Adrenal gland (tissue), 9 donors: ENCODE measurements at regions not wholly inside any gene's neighbourhood (a gene's known extent, or its start where the extent isn't known, plus 50 kb on each side); places are given as distances from the start of the nearest gene placed in this dataset.
A peak's percentile ranks its signal among the peaks of the same experiment; 100 is the strongest.
"Not testable (repeated sequence)": the region's sequence is repeated elsewhere in the genome, so short reads cannot be mapped to it uniquely, and the experiment has no call there.

ENCODE experiments used
- DNase-seq, 7 donors: peaks; one replicate each; pipeline ENCODE4 v3.0.0-alpha.2; 2019 to 2020
- H3K27ac ChIP-seq, 5 donors: fragments of 200-600 bp; sonication (generic) in 4 of 5; 1 replicate in 3 of 5; 2 replicates in 2 of 5; pipeline versions ENCODE4 v1.5.1 to v1.8.0; 2016 to 2020; ENCODE audit warnings: mild to moderate bottlenecking in 1 of 5
- H3K27me3 ChIP-seq: fragments of 200-600 bp; 2 replicates; pipeline ENCODE4 v1.8.0; 2021
- H3K36me3 ChIP-seq, 2 donors: fragments of 200-600 bp; replicated peaks in 1 of 2; 1 replicate in 1 of 2; 2 replicates in 1 of 2; pipeline versions ENCODE4 v1.5.1 to v1.8.0; 2018 to 2022
- H3K4me1 ChIP-seq, 2 donors: fragments of 200-600 bp; replicated peaks in 1 of 2; 1 replicate in 1 of 2; 2 replicates in 1 of 2; pipeline versions ENCODE4 v1.5.1 to v1.8.0; 2018 to 2021
- H3K4me3 ChIP-seq, 4 donors: fragments of 200-600 bp; sonication (generic) in 3 of 4; one replicate each; pipeline ENCODE4 v1.5.1; 2016 to 2018
- H3K9me3 ChIP-seq, 3 donors: fragments of 200-600 bp; sonication (generic) in 1 of 3; replicated peaks in 1 of 3; 1 replicate in 2 of 3; 2 replicates in 1 of 3; pipeline versions ENCODE4 v1.5.1 to v1.8.0; 2016 to 2021
- POLR2A ChIP-seq, 2 donors: fragments of 450-650 bp; IDR thresholded peaks; one replicate each; pipeline ENCODE4 v1.6.1; 2017; ENCODE audit warnings: antibody characterized with exemption in 2 of 2, mild to moderate bottlenecking in 2 of 2, moderate library complexity in 1 of 2
- WGBS, 4 donors: extraction: QIAGEN DNeasy Blood & Tissue Kit in 2 of 4; methylation state at CpG; one replicate each; pipeline versions ENCODE4 v1.1.5 to v1.1.7; 2013 to 2017; 5-methylcytosine and 5-hydroxymethylcytosine counted together
- intact Hi-C, 2 donors: fragments of 100-400 bp; cut with DNase I; formaldehyde crosslinking; loops; one replicate each; pipeline versions ENCODE4 v1.14.1 to v1.15.0; 2022 to 2023
- TF ChIP-seq, protein P1 (sequence below), 6 experiments: fragments of 450-650 bp in 4 of 6; fragments of 200-600 bp in 2 of 6; sonication (generic) in 1 of 6; IDR thresholded peaks; 1 replicate in 5 of 6; 2 replicates in 1 of 6; pipeline versions ENCODE4 v1.5.1 to v1.8.0; 2016 to 2021; ENCODE audit warnings: antibody characterized with exemption in 6 of 6, mild to moderate bottlenecking in 2 of 6, moderate library complexity in 1 of 6
- donor health status: healthy with polysubstance abuse.
- donor health status: Bipolar disorder and iron deficiency.
- donor health status: DM: yes; HTN: yes; CAD: no.
- donor health status: DM: no; HTN: no; CAD: no.
- donor health status: DM: no; HTN: no; CAD: no.

DNA sequence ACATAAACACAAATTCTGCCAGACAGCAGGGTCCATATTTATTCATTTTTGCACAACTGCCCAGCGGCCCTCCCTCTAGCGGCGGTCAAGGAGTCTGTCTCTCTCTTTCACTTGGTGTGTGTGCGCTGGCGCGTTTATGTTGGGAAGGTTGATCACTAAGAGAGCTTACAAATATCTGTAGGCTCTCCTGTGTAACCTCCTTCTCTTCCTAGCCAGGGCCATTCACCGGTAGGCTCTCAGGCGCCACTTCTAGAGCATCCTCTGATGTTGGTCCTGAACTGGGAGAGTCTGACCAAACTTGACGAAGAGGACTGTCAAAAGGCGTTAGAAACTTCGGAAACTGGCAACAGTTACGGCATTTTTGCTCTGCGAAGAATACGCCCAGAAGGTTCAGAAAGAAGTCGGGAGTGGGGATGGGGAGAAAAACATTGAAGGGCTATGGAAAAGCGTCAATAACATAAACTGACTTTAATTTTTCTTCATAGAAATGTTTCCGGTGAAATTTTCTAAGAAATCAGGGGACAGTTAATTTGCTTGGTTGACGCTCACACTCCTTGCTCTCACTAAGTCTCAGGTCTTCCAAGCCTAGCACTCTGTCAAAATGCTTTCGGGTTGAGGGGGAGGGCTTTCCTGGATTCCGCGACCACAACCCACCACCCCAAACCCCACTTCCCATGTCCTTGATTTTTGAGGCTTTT lies 731.1 kb downstream of the ZWINT start:
- Histone ChIP-seq H3K9me3 (no peaks in the 10 kb centered on the region), H3K4me3 (peak overlapping the region in 2 of 4 donors; percentile 21 to 39), H3K4me1 (no peaks in the 10 kb centered on the region), H3K27ac (peak overlapping the region; percentile 31 to 90 (median 84)), H3K36me3 (no peaks in the 10 kb centered on the region), H3K27me3 (no peaks in the 10 kb centered on the region)
- TF ChIP-seq POLR2A (IDR thresholded peaks at IDR 0.05), result peak in 1 of 2 donors; percentile 47
- TF ChIP-seq, protein P1, sequence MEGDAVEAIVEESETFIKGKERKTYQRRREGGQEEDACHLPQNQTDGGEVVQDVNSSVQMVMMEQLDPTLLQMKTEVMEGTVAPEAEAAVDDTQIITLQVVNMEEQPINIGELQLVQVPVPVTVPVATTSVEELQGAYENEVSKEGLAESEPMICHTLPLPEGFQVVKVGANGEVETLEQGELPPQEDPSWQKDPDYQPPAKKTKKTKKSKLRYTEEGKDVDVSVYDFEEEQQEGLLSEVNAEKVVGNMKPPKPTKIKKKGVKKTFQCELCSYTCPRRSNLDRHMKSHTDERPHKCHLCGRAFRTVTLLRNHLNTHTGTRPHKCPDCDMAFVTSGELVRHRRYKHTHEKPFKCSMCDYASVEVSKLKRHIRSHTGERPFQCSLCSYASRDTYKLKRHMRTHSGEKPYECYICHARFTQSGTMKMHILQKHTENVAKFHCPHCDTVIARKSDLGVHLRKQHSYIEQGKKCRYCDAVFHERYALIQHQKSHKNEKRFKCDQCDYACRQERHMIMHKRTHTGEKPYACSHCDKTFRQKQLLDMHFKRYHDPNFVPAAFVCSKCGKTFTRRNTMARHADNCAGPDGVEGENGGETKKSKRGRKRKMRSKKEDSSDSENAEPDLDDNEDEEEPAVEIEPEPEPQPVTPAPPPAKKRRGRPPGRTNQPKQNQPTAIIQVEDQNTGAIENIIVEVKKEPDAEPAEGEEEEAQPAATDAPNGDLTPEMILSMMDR (IDR thresholded peaks at IDR 0.05), result peak; percentile 56 to 72 (median 66)
- peak; percentile 74 to 84 (median 78) for DNase-seq
- WGBS, 4 donors, result 2 to 5% (median 2%) methylated on average over 15 to 21 of the region's 21 CpGs
- intact Hi-C loops, result no loop called here

DNA sequence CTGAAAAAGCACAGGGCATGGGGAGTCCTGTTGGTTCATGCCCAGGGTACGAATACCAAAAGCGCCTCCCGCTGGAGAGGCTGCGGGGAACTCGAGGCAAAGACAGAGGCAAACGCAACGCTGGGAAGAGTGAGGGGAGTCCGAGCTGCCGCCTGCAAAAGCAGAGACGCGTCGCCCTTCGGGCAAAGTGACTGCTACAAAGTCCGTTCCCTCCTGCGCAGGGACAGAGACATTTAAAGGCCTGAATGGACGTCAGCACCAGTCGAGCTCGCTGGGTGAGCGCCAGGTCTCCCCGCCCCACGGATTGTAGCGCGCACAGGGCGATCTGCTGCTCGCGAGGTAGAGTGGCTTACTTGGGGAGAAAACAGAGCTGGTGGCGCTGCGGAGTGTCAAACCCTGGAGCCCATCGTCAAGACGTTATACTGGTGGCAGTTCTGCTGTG lies 732.8 kb downstream of the ZWINT start:
- Histone ChIP-seq H3K27ac (peak overlapping the region in 2 of 5 donors; percentile 53 to 76), H3K4me1 (no peaks in the 10 kb centered on the region), H3K36me3 (no peaks in the 10 kb centered on the region), H3K27me3 (no peaks in the 10 kb centered on the region), H3K4me3 (peak overlapping the region in 2 of 4 donors; percentile 35 to 48), H3K9me3 (no peaks in the 10 kb centered on the region)
- intact Hi-C loops, result no loop called here
- TF ChIP-seq, protein P1 (IDR thresholded peaks at IDR 0.05), result no peak
- peak; percentile 47 to 63 for TF ChIP-seq POLR2A (IDR thresholded peaks at IDR 0.05)
- peak; percentile 79 to 92 (median 87) for DNase-seq
- 0 to 2% (median 1%) methylated on average over 11 to 30 of the region's 30 CpGs for whole genome bisulfite sequencing, 4 donors

DNA sequence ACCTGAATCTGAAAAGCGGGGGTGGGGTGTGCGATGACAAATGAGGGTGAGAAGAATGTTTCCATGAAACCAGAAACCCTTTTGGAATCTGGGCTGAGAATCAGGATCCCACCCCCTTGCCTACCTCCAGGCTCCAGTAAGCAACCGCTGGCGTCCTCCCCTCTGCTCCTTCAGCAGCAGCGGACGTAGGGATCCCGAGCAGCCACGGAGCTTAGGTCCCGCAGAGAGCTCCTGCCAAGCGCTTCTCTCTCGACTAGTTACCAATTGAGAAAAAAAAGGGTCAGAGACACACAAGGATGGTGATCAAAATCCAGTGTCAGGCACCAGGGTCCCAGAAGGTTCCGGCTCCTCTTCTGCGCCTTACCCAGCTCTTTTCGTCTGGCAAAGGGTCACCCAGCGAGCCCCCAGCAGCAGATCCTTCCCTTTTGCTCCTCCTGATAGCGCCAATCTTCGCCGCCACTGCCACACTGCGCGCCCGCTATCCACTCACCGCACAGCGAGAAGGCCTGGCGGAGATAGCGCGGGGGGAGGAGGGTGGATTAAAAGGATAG lies 733.5 kb downstream of the ZWINT start:
- Histone ChIP-seq H3K4me1 (no peaks in the 10 kb centered on the region), H3K27me3 (no peaks in the 10 kb centered on the region), H3K9me3 (no peaks in the 10 kb centered on the region), H3K36me3 (no peaks in the 10 kb centered on the region), H3K4me3 (peak overlapping the region in 2 of 4 donors; percentile 35 to 48), H3K27ac (peak overlapping the region in 2 of 5 donors; percentile 53 to 76)
- WGBS, 4 donors, result 1 to 3% (median 2%) methylated on average over 17 to 26 of the region's 26 CpGs
- TF ChIP-seq POLR2A (IDR thresholded peaks at IDR 0.05), result peak in 1 of 2 donors; percentile 74
- TF ChIP-seq, protein P1 (IDR thresholded peaks at IDR 0.05), result no peak
- intact Hi-C loops, result no loop called here
- peak; percentile 67 to 88 (median 76) for DNase-seq

DNA sequence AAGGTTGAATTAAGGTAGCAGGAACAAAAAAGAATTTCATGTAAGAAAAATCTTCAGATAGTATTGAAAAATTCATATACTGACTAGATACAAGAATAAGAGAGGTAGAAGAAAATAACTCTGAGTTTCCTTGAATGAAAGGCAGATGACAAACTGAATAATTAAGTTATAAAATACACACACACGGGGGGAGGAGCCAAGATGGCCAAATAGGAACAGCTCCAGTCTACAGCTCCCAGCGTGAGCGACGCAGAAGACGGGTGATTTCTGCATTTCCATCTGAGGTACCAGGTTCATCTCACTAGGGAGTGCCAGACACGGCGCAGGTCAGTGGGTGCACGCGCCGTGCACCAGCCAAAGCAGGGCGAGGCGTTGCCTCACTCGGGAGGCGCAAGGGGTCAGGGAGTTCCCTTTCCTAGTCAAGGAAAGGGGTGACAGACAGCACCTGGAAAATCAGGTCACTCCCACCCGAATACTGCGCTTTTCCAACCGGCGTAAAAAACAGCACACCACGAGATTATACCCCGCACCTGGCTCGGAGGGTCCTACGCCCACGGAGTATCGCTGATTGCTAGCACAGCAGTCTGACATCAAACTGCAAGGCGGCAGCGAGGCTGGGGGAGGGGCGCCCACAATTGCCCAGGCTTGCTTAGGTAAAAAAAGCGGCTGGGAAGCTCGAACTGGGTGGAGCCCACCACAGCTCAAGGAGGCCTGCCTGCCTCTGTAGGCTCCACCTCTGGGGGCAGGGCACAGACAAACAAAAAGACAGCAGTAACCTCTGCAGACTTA lies 759.2 kb downstream of the ZWINT start:
- H3K27me3 ChIP-seq, H3K9me3 ChIP-seq, H3K4me1 ChIP-seq, H3K36me3 ChIP-seq, intact Hi-C loops: not testable (repeated sequence)
- peak overlapping the region in 1 of 4 donors; percentile 45 for H3K4me3 ChIP-seq
- H3K27ac ChIP-seq, result peak overlapping the region in 1 of 5 donors; percentile 16
- 1 to 18% (median 3%) methylated on average over 17 to 29 of the region's 29 CpGs for WGBS, 4 donors
- peak in 5 of 7 donors; percentile 20 to 55 (median 23) for DNase-seq
